ENCODE measurements at regions not wholly inside any gene's neighbourhood (a gene's known extent, or its start where the extent isn't known, plus 50 kb on each side); places are given as distances from the start of the nearest gene placed in this dataset.

DNA sequence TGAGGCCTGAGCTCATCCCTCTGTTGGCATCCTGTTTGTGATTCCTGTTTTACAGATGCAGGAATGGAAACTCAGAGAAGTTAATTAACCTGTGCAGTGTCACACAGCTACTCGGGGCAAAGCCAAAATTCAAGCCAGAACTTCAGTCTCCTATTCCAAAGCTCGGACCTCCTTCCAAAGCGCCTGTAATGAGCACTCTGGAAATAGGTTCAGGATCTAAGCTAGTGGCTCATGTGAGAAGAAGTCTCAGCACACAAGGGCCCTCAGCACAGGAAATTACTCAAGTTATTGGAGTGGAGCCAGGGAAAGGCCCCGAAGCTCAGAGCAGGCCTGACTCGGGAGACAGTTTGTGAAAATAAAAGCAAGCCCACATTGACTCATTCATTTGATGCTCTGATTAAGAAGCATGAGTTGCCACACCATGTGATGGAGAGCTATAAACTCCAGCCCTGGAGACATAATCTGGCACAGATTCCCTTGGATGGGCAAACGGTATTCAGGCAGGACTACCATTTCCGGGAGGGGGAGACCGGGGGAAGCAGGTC is 50.6 kb upstream of the LYST start:
- Histone ChIP-seq H3K4me3 (ENCODE audit: low read depth, low read length) (no peak overlapping the region), H3K9me3 (ENCODE audit: control insufficient read depth, insufficient read depth, low read depth, low read length) (no peaks in the 10 kb centered on the region), H3K4me1 (ENCODE audit: control insufficient read depth, insufficient read depth, low read length) (peaks cover 14% of the 10 kb centered on the region), H3K36me3 (ENCODE audit: control insufficient read depth in 2 of 2, insufficient read depth in 1 of 2, low read length in 2 of 2) (no peaks in the 10 kb centered on the region), H3K27ac (ENCODE audit: extremely low read depth, low read depth, low read length) (peak overlapping the region; percentile 62)
- POLR2A ChIA-PET: interaction anchor here (0.8 to 1.4 kb wide), 7 partner anchors 13 to 413 kb away, joined by 3 to 6 read pairs (median 4); partner anchors contain the start of genes B3GALNT2 and LYST
- CTCF ChIA-PET: interaction anchor here (0.6 to 4.6 kb wide), 8 partner anchors 15 to 593 kb away, joined by 3 to 32 read pairs (median 4); no protein-coding TSS in a partner anchor
- TF ChIP-seq, protein P1, sequence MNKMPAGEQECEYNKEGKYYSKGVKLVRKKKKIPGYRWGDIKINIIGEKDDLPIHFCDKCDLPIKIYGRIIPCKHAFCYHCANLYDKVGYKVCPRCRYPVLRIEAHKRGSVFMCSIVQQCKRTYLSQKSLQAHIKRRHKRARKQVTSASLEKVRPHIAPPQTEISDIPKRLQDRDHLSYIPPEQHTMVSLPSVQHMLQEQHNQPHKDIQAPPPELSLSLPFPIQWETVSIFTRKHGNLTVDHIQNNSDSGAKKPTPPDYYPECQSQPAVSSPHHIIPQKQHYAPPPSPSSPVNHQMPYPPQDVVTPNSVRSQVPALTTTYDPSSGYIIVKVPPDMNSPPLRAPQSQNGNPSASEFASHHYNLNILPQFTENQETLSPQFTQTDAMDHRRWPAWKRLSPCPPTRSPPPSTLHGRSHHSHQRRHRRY (tag by site-specific recombination; IDR thresholded peaks at IDR 0.05): no peak
- TF ChIP-seq ZNF555 (tag by site-specific recombination; conservative IDR thresholded peaks at IDR 0.05) (no peak), ZBTB20 (tag by site-specific recombination; IDR thresholded peaks at IDR 0.05) (peak; percentile 92), ZNF350 (tag by site-specific recombination; IDR thresholded peaks at IDR 0.05) (no peak), ZNF791 (tag by site-specific recombination; IDR thresholded peaks at IDR 0.05) (no peak), ZNF701 (tag by site-specific recombination; IDR thresholded peaks at IDR 0.05) (no peak), ZNF132 (tag by site-specific recombination; IDR thresholded peaks at IDR 0.05; ENCODE audit: borderline replicate concordance) (no peak), ZNF529 (tag by site-specific recombination; IDR thresholded peaks at IDR 0.05; ENCODE audit: insufficient replicate concordance) (no peak), PRDM6 (tag by site-specific recombination; IDR thresholded peaks at IDR 0.05) (no peak; the same call in 1 of the 2 replicates), ZNF707 (tag by site-specific recombination; IDR thresholded peaks at IDR 0.05) (no peak), KLF1 (tag by site-specific recombination; IDR thresholded peaks at IDR 0.05) (no peak), ZNF692 (tag by site-specific recombination; IDR thresholded peaks at IDR 0.05) (peak; percentile 89), ZBTB6 (tag by site-specific recombination; IDR thresholded peaks at IDR 0.05) (peak; percentile 90), ZNF510 (tag by site-specific recombination; IDR thresholded peaks at IDR 0.05; ENCODE audit: insufficient replicate concordance) (peak; percentile 3), ZBTB10 (tag by site-specific recombination; IDR thresholded peaks at IDR 0.05) (no peak), HOXC10 (CRISPR knock-in tag; IDR thresholded peaks at IDR 0.05) (no peak), ZNF175 (tag by site-specific recombination; IDR thresholded peaks at IDR 0.05) (no peak), ZNF37A (tag by site-specific recombination; IDR thresholded peaks at IDR 0.05) (0 out of 2 replicates have a peak, but pooled peaks have one; percentile 26), ZNF626 (tag by site-specific recombination; IDR thresholded peaks at IDR 0.05) (no peak), ZNF157 (tag by site-specific recombination; IDR thresholded peaks at IDR 0.05) (no peak), ZNF324 (tag by site-specific recombination; IDR thresholded peaks at IDR 0.05) (no peak; the same call in 1 of the 2 replicates), ZNF138 (tag by site-specific recombination; IDR thresholded peaks at IDR 0.05; ENCODE audit: borderline replicate concordance) (no peak), ZNF704 (tag by site-specific recombination; IDR thresholded peaks at IDR 0.05) (no peak), ZNF433 (tag by site-specific recombination; IDR thresholded peaks at IDR 0.05; ENCODE audit: low read depth) (no peak), GFI1B (tag by site-specific recombination; IDR thresholded peaks at IDR 0.05) (peak; percentile 100), ZNF169 (tag by site-specific recombination; IDR thresholded peaks at IDR 0.05) (no peak), GLIS2 (tag by site-specific recombination; IDR thresholded peaks at IDR 0.05) (no peak), ZNF585B (tag by site-specific recombination; IDR thresholded peaks at IDR 0.05) (no peak), ZNF423 (tag by site-specific recombination; IDR thresholded peaks at IDR 0.05) (no peak), SP2 (tag by site-specific recombination; IDR thresholded peaks at IDR 0.05) (0 out of 2 replicates have a peak, but pooled peaks have one; percentile 21)
